OCI-LY1 (cell line): ENCODE measurements at regions not wholly inside any gene's neighbourhood (a gene's known extent, or its start where the extent isn't known, plus 50 kb on each side); places are given as distances from the start of the nearest gene placed in this dataset.

ENCODE experiments used
- CTCF ChIP-seq: fragments of 200-600 bp; sonication (generic), shearing (Covaris generic); IDR thresholded peaks from 2 replicates; pipeline ENCODE4 v1.5.1; 2017; ENCODE audit warnings: mild to moderate bottlenecking, antibody characterized with exemption, low read length, moderate library complexity, mixed read lengths
- EZH2 ChIP-seq: fragments of 200-600 bp; sonication (generic), shearing (Covaris generic); IDR thresholded peaks from 2 replicates; pipeline ENCODE4 v1.8.0; 2017; ENCODE audit warnings: borderline replicate concordance, mixed run types, mild to moderate bottlenecking, antibody characterized with exemption, low read length, moderate library complexity, mixed read lengths

- no peak for TF ChIP-seq CTCF
- no peak for TF ChIP-seq EZH2
These were observed 70.6 kb upstream of the OTOS start for GRCh38 chr2:240211096-240211495.
